ENCODE measurements at regions not wholly inside any gene's neighbourhood (a gene's known extent, or its start where the extent isn't known, plus 50 kb on each side); places are given as distances from the start of the nearest gene placed in this dataset.
"Not testable (repeated sequence)": the region's sequence is repeated elsewhere in the genome, so short reads cannot be mapped to it uniquely, and the experiment has no call there.

DNA sequence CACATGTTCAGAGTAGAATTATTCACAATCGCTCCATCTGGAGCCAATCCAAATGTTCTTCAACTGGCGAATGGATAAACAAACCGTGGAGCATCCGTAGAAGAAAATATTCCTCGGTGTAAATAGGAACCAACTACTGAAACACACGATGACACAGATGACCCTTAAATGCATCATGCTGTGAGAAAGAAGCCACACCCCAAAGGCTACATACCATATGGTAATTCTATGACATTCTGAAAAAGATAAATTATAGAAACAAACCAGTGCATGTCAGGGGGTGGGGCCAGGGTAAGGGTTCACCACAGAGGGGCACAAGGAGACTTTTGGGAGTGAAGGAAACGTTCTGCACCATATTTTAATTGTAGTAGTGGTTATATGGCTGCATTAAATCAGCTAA, 312.2 kb upstream of the SMIM21 start:
- no peak for DNase-seq (ENCODE audit: low spot score)

DNA sequence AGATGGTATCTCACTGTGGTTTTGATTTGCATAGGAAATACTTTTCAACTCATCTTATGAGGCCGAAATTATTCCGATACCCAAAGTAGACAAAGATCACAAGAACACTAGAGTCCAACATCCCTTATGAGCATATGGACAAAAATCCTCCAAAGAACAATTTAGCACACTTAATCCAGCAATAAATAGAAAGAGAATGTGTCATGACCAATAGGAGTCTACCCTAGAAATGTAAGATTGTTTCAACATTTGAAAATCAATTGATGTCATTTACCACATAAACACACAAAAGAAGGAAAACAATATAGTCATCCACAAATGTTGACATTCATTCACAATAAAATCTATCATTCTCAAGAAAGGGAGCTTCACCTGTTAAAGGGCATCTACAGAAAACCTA, 307.8 kb upstream of the SMIM21 start:
- DNase-seq (ENCODE audit: low spot score): no peak

- no peak for DNase-seq (ENCODE audit: low spot score)
Observed at GRCh38 chr18:75730249-75730648, 302.7 kb upstream of the SMIM21 start.

DNA sequence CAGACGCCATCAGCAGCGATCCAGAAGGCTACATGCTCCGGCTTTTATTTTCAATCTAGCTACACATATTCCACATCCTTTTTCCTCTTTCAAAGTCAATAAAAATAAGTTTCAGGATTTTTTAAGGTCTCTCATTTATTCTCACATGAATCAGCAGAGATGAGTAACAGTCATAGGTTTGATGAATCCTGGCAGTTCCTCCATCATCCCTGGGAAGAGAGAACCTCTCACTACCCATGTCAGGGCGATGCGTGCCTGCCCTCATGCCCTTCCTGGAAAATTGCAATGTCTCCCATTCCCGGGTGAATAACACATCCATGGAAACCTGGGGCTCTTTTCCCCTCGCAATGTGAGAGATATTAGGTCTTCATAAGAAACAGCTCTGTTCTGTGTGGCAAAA, 301.1 kb upstream of the SMIM21 start:
- no peak for DNase-seq (ENCODE audit: low spot score)

DNA sequence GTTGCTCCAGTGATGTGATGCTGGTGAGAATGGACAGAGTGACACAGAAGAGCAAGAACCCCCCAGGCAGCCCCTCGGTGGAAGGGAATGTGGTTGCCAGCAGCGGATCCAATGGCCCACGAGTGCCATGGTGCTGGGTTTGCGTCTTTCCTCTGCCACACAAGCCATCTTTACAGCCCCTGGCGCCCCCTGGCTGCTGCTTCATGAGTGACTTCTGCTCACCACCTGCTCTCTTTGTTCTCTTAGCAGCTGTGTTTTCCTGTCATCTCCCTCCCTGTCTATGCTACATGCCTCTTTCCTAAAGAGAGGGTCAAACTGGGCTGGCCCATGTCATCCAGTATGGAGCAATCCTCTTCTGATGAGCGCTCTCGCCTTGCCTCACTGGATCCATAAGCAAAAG, 300.0 kb upstream of the SMIM21 start:
- DNase-seq (ENCODE audit: low spot score): peak; percentile 24

GRCh38 chr18:75723521-75724340, 296.2 kb upstream of the SMIM21 start:
- DNase-seq (ENCODE audit: low spot score): no peak

DNA sequence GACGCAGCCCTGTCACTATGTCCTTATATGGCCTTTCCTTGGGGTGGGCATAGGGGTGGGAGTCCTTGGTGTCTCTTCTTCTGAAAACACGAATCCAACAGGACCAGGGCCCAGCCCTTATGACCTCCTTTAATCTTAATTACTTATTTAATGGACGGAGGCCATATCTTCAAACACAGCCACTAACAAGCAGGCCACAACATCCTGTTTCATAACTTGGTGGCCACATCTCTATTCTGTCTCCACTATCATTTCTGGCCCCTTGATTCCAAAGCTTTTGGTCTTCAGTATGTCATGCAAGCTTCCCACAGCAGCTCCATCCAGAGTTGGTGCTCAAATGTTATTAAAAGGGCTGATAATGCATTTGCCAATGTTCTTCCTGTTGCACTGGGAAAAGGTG, 287.3 kb upstream of the SMIM21 start:
- DNase-seq (ENCODE audit: low spot score): no peak

DNA sequence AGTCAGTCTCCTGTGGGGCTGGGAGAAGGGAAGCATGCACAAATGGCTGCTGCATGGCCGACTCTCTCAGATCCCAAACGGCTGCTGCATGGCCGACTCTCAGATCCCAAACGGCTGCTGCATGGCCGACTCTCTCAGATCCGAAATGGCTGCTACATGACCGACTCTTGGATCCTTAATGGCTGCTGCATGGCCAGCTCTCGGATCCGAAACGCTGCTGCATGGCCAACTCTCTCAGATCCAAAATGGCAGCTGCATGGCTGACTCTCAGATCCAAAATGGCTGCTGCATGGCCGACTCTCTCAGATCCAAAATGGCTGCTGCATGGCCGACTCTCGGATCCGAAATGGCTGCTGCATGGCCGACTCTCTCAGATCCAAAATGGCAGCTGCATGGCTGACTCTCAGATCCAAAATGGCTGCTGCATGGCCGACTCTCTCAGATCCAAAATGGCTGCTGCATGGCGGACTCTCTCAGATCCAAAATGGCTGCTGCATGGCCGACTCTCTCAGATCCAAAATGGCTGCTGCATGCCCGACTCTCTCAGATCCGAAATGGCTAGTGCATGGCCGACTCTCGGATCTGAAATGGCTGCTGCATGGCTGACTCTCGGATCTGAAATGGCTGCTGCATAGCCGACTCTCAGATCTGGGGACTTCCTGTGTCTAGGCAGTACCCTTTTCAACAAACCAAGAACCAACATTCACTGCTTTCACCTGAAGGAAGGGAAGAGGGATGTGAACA, 284.8 kb upstream of the SMIM21 start:
- not testable (repeated sequence) for DNase-seq (ENCODE audit: low spot score)

DNA sequence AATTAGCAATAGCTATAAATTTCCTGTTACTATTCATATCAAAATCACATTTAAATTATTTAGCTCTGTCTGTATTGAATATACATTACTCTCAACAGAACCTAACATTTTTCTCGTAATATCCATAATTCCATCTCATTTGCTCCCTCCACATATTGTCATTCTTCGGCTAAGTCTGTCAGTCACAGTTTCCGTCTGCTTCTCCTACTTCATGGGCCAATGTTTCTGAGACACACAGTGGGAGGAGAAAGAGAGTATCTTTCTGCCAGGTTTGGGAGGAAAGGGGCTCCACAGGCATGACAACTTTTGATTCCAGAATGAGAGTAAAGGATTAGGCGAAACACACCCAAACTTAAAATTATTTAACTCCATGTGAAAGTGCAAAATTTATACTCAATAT, 273.1 kb upstream of the SMIM21 start:
- no peak for DNase-seq (ENCODE audit: low spot score)

DNA sequence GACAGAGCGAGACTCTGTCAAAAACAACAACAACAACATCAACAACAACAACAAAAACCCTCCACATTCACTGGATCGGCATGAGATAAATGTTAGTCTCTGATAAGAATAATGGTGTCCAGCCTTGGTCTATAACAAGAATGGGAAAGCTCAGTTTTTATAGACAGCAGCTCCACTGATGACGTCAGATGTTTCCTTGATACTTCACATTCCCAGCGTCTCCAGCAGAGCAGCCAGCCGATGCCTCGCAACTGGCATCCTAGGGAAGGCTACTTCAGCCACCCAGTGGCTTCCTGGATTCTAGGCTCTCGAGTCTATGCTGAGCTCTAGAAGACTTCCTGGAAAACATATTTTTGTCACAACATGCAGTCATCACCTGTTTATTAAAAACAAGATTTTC, 271.4 kb upstream of the SMIM21 start:
- DNase-seq (ENCODE audit: low spot score): no peak

- DNase-seq (ENCODE audit: low spot score): no peak
Observed at GRCh38 chr18:75697493-75697892, 270.0 kb upstream of the SMIM21 start.

DNA sequence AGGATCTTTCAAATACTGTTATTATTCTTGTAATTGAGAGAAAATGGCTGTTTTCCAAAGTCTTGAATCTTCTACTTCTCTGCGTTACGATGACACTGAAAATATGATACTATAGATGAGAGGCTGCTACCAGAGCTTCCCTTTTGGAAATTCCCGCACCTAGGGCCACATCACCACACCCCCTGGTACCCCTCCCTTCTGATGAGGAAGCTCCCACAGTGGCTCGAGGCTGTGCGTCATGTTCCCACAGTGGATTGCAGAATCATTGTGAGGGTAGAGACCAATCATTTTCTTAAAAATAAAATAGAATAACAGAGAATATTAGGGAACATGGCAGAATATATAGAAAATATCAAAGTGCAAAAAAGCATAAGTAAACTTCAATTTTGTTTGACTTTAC, 268.9 kb upstream of the SMIM21 start:
- no peak for DNase-seq (ENCODE audit: low spot score)

DNA sequence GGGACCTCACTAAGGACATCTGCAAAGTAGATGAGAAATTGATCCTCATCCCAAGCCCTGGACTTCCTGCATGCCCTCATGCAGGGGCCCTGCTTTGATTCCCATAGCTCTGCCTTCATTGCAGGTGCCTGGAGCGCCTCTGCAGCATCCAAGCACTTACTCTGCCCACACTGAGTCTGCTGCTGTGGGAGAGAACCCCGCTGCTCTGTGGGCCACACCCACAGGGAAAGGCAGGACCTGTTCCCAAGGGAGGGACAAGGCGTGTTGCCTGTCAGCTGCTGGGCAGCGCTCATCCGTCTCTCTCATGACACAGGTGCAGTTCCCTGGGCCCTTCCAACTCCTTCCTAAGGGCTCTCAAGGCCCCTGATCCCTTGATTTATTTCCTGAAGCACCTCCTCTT, 266.8 kb upstream of the SMIM21 start:
- DNase-seq (ENCODE audit: low spot score): no peak

DNA sequence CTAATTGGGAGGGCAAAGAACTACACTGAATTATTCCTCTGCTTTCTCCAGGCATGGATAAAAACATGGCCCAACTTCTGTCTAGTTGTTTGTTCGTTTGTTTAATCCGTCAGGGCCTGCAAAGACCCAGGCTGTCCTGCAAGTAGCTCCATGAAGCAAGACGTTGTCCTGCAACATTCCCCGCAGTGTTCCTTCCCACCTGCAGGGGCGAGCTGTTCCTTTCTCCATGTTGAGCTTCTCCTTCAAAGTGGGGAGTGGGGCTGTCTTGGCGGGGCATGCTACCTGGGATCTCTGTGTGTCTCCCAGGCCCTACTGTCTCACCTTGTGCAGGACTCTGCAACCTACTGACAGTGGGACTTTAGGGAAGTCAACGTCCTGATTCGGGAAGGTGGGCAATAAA, 264.0 kb upstream of the SMIM21 start:
- DNase-seq (ENCODE audit: low spot score): no peak

GRCh38 chr18:75690283-75690682, 262.8 kb upstream of the SMIM21 start:
- not testable (repeated sequence) for DNase-seq (ENCODE audit: low spot score)

GRCh38 chr18:75687626-75688025, 260.1 kb upstream of the SMIM21 start:
- DNase-seq (ENCODE audit: low spot score): no peak

DNA sequence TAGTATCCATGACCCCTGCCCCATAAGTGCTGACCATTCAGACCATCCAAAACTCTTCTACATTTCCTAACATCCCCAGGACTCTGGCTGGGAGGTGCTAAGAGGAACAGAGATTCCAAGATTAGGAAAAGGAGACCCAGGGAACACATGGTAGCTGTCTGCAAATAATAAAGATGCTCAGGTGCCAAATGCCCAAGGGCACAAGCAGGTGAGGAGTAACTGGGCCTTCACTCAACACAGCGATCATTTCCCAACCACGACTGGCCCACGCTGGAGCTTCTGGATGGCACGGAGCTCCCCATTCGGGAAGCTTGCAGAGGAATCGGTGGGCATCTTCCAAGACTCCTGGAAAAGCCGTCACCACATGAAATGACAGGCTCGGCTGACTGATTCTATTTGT, 255.9 kb upstream of the SMIM21 start:
- no peak for DNase-seq (ENCODE audit: low spot score)

DNA sequence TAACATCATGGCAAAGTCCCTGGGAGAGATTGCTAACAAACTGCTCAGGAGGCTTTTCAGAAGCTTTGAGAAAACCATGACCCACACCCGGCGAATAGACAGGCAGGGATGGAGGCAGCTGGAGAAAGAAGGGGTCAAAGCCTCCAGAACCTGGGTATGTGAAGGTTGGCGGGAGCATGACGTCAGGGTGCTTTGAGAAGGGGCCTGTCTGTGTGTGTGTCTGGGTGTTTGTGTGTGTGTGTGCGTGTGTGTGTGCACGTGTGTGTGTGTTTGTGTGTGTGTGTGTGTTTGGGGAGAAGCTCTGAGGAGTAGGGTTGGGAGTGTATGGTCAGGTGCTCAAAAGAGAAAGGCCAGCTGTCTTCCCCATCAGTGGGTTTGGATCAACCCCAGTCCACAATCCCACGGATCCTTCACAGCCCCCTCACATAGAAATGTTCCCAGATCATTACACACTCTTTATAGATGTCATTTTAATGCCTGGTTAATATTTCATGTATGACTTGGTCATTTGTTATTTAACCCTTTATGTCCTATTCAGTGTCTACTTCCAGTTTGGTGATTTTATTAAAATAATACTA, 254.1 kb upstream of the SMIM21 start:
- no peak for DNase-seq (ENCODE audit: low spot score)

DNA sequence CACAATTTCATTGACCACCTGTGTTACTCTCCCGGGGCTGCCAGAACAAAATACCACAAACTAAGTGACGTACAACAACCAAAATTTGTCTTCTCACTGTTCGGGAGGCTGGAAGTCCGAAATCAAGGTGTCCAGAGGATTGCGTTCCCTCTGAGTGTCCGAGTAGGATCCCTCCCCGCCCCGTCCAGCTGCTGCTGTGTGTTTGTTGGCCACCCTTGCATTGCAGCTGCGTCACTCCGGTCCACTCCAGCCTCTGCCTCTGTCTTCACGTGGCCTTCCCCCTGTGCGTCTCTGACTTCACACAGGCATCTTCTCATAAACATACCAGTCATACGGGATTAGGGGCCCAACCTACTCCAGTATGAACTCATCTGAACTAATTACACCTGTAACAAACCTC, 251.8 kb upstream of the SMIM21 start:
- no peak for DNase-seq (ENCODE audit: low spot score)

GRCh38 chr18:75678627-75679026, 251.1 kb upstream of the SMIM21 start:
- no peak for DNase-seq (ENCODE audit: low spot score)

DNA sequence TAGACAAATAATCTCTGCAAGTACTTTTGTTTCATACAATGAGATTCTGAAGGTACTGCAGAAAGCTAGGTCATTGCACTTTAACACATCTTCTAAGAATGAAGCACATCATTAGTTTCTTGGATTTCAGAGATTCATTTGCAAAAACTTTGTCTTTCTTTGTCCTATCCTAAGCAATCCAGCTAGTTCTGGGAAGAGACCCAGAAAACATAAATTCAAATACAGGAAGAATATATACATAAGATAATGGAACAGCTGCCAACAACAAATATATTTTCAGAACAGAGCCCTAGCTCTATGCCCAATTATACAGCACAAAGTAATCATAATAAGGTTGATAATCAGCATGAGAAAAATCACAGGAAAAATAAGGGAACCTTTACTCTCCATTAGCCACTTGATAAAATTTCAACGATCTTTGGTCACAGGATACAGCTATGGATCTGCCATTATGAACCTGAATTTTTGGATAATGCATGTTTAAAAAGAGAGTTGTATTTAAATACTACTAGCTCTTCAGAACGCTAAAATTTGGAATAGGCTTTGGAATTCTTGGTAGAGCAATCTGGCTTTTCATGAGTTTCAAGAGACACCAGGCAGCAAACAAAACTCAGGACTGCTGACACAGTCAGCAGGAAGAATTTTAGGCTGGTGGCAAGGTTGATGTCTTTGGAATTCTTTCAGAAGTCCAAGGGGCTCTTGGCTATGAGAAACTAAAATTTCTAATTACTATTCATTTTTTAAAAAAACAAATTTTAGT, 250.4 kb upstream of the SMIM21 start:
- no peak for DNase-seq (ENCODE audit: low spot score)

GRCh38 chr18:75660932-75661331, 233.4 kb upstream of the SMIM21 start:
- DNase-seq (ENCODE audit: low spot score): no peak

Data from activated CD4-positive, alpha-beta T cell treated with anti-CD3 and anti-CD28 coated beads, Interleukin-2, Interleukin-4, amounts not matched to agents 100 ng/mL and 50 ng/mL, durations not matched to agents 16 hours and 8 hours (primary cell).